ENCODE measurements at regions not wholly inside any gene's neighbourhood (a gene's known extent, or its start where the extent isn't known, plus 50 kb on each side); places are given as distances from the start of the nearest gene placed in this dataset.

DNA sequence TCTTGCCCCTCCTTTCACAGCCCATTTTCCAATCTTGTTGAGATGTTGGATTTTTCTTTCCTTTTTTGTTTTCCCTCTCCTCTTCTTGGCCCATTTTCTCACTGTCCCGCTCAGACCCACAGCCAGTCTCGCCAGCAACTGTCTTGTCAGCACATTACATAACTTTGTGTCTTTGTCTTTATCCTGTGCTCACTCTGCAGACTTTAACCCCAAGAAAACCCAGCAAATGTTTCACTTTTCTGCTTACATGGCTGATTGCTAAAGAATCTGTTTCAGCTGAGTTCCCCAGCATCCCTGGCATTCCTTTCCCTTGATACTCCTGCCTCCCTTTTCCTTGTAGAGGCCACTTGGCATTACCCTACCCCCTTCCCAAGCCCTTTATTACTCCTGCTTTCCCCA is 74.6 kb downstream of the ZNF648 start:
- TF ChIP-seq, protein P1, sequence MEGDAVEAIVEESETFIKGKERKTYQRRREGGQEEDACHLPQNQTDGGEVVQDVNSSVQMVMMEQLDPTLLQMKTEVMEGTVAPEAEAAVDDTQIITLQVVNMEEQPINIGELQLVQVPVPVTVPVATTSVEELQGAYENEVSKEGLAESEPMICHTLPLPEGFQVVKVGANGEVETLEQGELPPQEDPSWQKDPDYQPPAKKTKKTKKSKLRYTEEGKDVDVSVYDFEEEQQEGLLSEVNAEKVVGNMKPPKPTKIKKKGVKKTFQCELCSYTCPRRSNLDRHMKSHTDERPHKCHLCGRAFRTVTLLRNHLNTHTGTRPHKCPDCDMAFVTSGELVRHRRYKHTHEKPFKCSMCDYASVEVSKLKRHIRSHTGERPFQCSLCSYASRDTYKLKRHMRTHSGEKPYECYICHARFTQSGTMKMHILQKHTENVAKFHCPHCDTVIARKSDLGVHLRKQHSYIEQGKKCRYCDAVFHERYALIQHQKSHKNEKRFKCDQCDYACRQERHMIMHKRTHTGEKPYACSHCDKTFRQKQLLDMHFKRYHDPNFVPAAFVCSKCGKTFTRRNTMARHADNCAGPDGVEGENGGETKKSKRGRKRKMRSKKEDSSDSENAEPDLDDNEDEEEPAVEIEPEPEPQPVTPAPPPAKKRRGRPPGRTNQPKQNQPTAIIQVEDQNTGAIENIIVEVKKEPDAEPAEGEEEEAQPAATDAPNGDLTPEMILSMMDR (IDR thresholded peaks at IDR 0.05) = no peak
- no peak for TF ChIP-seq POLR2A (IDR thresholded peaks at IDR 0.05)

All from Peyer's patch (tissue), 4 donors.